ENCODE measurements at regions not wholly inside any gene's neighbourhood (a gene's known extent, or its start where the extent isn't known, plus 50 kb on each side); places are given as distances from the start of the nearest gene placed in this dataset.

- no peak overlapping the region for H3K4ac ChIP-seq (replicated peaks; ENCODE audit: insufficient read length, low read depth, low read length)
- no peak overlapping the region for H2AK5ac ChIP-seq (ENCODE audit: low read depth, low read length)
- no peak overlapping the region for H2BK120ac ChIP-seq (replicated peaks; ENCODE audit: low read depth, low read length)
- H3K4me3 ChIP-seq (ENCODE audit: extremely low read depth in 1 of 4, insufficient read depth in 2 of 4, low read depth in 3 of 4, low read length in 4 of 4) = no peak overlapping the region
- no peaks in the 10 kb centered on the region for H3K9me3 ChIP-seq (ENCODE audit: insufficient read depth in 2 of 2, low read depth in 1 of 2, low read length in 1 of 2)
- H2AFZ ChIP-seq (ENCODE audit: low read length) = no peak overlapping the region
- H3K56ac ChIP-seq (replicated peaks; ENCODE audit: insufficient read length, low read depth, low read length) = no peak overlapping the region
- H3K23me2 ChIP-seq (ENCODE audit: low read depth, low read length) = no peaks in the 10 kb centered on the region
- no peak overlapping the region for H4K5ac ChIP-seq (ENCODE audit: insufficient read length, low read depth, low read length)
- no peak overlapping the region for H4K8ac ChIP-seq (ENCODE audit: extremely low read depth, insufficient read depth, low read length)
- ChIA-PET CTCF (ENCODE audit: partially characterized antibody) (no interaction called here), POLR2A (ENCODE audit: partially characterized antibody) (no interaction called here)
- H3K23ac ChIP-seq (ENCODE audit: insufficient read length) = no peak overlapping the region
- TF ChIP-seq SUZ12 (IDR thresholded peaks at IDR 0.05; ENCODE audit: low read length) (no peak), ATF2 (IDR thresholded peaks at IDR 0.05; ENCODE audit: low read length) (no peak), CTBP2 (IDR thresholded peaks at IDR 0.05; ENCODE audit: borderline replicate concordance, insufficient read depth, insufficient read length, low read length) (no peak)
- H3K4me2 ChIP-seq (ENCODE audit: insufficient read depth in 1 of 2, low read depth in 2 of 2, low read length in 2 of 2) = no peak overlapping the region
- H3K36me3 ChIP-seq (ENCODE audit: control insufficient read depth in 2 of 4, insufficient read depth in 4 of 4, low read length in 3 of 4) = no peaks in the 10 kb centered on the region
- no peaks in the 10 kb centered on the region for H3K79me1 ChIP-seq (ENCODE audit: low read depth, low read length)
- H4K91ac ChIP-seq (replicated peaks; ENCODE audit: insufficient read length, low read length) = no peak overlapping the region
- H2BK15ac ChIP-seq (ENCODE audit: low read length) = no peak overlapping the region
- no peak overlapping the region for H3K9ac ChIP-seq (replicated peaks in 1 of 4; ENCODE audit: extremely low read depth in 1 of 4, low read depth in 3 of 4, low read length in 3 of 4)
- no peaks in the 10 kb centered on the region for H3K79me2 ChIP-seq (ENCODE audit: control insufficient read depth in 1 of 2, insufficient read depth in 2 of 2, low read length in 2 of 2)
- H3K18ac ChIP-seq (ENCODE audit: extremely low read depth, low read length) = no peak overlapping the region
- H2BK20ac ChIP-seq (ENCODE audit: low read length) = no peak overlapping the region
- H3K27me3 ChIP-seq (replicated peaks in 1 of 4; ENCODE audit: control insufficient read depth in 3 of 4, extremely low read depth in 1 of 4, insufficient read depth in 3 of 4, low read length in 3 of 4) = no peaks in the 10 kb centered on the region
- H2BK5ac ChIP-seq (ENCODE audit: low read depth, low read length) = no peak overlapping the region
- H2BK12ac ChIP-seq (ENCODE audit: low read depth, low read length) = no peak overlapping the region
- peaks cover 0 to 3% (median 0%) of the 10 kb centered on the region in 4 experiments; a peak in 1 of 7 replicates for H3K4me1 ChIP-seq (replicated peaks in 1 of 4; ENCODE audit: control insufficient read depth in 3 of 4, insufficient read depth in 4 of 4, low read length in 3 of 4)
- no peak overlapping the region for H3K27ac ChIP-seq (ENCODE audit: low read depth, low read length)
- H4K20me1 ChIP-seq (replicated peaks in 1 of 2; ENCODE audit: control insufficient read depth in 1 of 2, insufficient read depth in 2 of 2, low read length in 2 of 2) = no peaks in the 10 kb centered on the region
- FAIRE-seq (no peak), DNase-seq (ENCODE audit: low read depth in 1 of 2, low spot score in 2 of 2) (no peak)
- H3K14ac ChIP-seq (ENCODE audit: insufficient read length) = no peak overlapping the region
Observed at GRCh38 chr18:68176901-68177300, 538.0 kb downstream of the TMX3 start.
